HG03280 (cell line): ENCODE measurements at regions not wholly inside any gene's neighbourhood (a gene's known extent, or its start where the extent isn't known, plus 50 kb on each side); places are given as distances from the start of the nearest gene placed in this dataset.
"Not testable (repeated sequence)": the region's sequence is repeated elsewhere in the genome, so short reads cannot be mapped to it uniquely, and the experiment has no call there.

Experiments
- ATAC-seq: cut with Tn5 transposase; IDR thresholded peaks from one replicate; pipeline ENCODE4 v1.9.1; 2021; ENCODE audit warnings: mild to moderate bottlenecking, moderate library complexity; ENCODE audit not compliant: unreplicated experiment

GRCh38 chr10:3325954-3326750 is 153.6 kb upstream of the PITRM1 start:
- no peak for ATAC-seq

DNA sequence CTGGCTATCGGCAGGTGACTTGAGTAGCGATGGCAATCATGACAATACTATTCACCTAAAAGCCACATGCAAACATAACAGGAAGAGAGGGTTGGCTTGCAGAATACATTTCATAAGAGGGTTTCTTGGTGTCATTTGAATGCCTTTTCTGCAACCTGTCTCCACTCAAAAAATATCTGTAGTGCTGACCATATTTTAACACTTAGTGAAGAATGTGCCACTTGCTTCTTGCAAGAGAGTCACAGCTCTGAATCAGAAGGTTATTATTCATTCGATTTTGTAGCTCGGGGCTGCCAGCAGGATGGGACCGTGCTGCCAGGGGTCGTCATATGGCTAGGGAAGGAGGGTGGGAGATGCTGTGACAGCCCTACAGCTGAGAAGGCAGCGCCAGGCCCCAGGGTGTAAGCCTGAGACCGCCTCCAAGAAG is 152.0 kb upstream of the PITRM1 start:
- no peak for ATAC-seq

DNA sequence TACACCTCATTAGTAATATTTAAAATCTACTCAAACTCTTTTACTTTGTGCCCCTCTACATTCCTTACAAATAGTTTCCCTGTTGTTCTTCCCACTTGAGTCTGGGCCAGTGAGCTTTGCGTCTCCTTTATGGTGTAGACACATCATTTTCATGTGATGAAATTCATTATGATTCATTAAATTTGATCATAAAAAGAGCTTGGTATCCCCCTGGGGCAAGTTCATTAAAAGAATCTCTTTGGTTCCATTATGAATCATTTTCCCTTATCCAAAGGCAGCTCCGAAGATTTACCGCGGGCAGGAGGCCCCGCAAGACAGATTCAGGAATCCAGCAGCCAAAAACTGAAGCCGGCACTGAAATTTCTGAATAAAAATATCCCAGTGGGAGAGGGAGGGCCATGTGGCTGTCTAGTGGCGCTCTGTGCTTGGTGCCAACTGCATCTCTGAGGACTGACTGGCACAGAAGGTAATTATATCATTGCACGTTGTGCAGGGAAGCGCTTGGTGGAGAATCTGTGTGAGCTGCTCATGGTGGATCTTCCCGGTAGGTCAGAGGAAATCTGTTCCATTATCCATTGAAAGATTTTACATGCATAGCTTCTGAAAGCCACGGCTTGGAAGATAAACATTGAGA is 151.4 kb upstream of the PITRM1 start:
- ATAC-seq, result no peak

- ATAC-seq, result no peak
These were observed 148.5 kb upstream of the PITRM1 start for GRCh38 chr10:3321123-3321522.

- ATAC-seq, result no peak
These were observed 147.2 kb upstream of the PITRM1 start for GRCh38 chr10:3319811-3320226.

GRCh38 chr10:3318480-3318807 is 145.9 kb upstream of the PITRM1 start:
- not testable (repeated sequence) for ATAC-seq

DNA sequence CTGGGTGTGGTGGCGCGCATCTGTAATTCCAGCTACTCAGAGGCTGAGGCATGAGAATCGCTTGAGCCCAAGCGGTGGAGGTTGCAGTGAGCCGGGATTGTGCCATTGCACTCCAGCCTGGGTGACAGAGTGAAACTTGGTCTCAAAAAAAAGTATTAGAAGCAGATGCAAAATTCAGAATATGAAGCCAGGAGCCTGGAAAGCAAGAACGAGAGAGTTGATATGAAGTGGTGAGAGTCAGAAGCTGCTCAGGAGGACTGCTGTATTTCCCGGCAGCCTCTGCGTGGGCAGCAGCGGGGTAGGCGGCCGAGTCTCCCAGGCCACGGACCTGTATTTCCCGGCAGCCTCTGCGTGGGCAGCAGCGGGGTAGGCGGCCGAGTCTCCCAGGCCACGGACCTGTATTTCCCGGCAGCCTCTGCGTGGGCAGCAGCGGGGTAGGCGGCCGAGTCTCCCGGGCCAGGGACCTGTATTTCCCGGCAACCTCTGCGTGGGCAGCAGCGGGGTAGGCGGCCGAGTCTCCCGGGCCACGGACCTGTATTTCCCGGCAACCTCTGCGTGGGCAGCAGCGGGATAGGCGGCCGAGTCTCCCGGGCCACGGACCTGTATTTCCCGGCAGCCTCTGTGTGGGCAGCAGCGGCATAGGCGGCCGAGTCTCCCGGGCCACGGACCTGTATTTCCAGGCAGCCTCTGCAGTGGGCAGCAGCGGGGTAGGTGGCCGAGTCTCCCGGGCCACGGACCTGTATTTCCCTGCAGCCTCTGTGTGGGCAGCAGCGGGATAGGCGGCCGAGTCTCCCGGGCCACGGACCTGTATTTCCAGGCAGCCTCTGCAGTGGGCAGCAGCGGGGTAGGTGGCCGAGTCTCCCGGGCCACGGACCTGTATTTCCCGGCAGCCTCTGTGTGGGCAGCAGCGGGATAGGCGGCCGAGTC is 145.2 kb upstream of the PITRM1 start:
- ATAC-seq, result not testable (repeated sequence)

DNA sequence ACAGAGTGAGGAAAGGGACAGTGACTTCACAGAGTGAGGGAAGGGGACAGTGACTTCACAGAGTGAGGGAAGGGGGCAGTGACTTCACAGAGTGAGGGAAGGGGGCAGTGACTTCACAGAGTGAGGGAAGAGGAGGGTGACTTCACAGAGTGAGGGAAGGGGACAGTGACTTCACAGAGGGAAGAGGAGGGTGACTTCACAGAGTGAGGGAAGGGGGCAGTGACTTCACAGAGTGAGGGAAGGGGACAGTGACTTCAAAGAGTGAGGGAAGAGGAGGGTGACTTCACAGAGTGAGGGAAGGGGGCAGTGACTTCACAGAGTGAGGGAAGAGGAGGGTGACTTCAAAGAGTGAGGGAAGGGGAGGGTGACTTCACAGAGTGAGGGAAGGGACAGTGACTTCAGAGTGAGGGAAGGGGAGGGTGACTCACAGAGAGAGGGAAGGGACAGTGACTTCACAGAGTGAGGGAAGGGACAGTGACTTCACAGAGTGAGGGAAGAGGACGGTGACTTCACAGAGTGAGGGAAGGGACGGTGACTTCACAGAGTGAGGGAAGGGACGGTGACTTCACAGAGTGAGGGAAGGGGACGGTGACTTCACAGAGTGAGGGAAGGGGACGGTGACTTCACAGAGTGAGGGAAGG is 142.0 kb upstream of the PITRM1 start:
- not testable (repeated sequence) for ATAC-seq

DNA sequence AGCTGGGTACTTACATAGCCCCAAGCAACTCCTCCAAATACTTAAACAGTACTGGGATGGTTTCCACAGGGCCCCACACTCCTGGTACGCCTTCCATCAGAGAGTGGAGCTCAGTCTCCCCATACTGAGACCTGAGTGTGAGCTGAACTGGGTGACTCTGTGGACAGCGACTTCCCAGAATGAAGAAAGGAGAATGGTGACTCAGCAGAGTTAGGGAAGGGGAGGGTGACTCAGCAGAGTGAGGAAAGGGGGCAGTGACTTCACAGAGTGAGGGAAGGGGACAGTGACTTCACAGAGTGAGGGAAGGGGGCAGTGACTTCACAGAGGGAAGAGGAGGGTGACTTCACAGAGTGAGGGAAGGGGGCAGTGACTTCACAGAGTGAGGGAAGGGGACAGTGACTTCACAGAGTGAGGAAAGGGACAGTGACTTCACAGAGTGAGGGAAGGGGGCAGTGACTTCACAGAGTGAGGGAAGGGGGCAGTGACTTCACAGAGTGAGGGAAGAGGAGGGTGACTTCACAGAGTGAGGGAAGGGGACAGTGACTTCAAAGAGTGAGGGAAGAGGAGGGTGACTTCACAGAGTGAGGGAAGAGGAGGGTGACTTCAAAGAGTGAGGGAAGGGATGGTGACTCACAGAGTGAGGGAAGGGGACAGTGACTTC is 141.3 kb upstream of the PITRM1 start:
- not testable (repeated sequence) for ATAC-seq

DNA sequence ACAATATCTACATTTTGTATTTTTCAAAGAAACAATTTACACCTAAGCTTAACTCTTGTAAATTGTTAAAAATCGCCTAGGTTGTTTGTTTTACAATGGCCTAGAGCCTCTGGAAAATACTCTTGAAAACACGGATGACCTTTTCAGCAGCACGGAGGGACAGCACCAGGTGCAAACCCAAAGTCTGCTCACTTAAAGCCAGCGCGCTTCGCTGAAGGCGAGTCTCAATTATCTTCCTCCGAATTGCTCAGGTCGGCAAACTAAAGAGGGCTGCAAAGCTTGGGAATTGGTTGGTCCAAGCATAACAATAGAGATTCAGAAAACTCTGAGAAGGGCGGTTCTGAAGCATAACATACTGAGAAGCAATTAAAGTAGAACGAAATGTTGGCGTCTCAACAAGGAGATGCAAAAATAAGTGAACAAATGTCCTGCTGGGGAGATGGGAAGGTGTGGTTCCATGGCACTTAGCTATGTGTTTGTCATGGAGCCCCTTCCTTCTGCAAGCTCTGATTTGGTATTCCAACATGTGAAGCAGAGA is 139.9 kb upstream of the PITRM1 start:
- ATAC-seq, result no peak

DNA sequence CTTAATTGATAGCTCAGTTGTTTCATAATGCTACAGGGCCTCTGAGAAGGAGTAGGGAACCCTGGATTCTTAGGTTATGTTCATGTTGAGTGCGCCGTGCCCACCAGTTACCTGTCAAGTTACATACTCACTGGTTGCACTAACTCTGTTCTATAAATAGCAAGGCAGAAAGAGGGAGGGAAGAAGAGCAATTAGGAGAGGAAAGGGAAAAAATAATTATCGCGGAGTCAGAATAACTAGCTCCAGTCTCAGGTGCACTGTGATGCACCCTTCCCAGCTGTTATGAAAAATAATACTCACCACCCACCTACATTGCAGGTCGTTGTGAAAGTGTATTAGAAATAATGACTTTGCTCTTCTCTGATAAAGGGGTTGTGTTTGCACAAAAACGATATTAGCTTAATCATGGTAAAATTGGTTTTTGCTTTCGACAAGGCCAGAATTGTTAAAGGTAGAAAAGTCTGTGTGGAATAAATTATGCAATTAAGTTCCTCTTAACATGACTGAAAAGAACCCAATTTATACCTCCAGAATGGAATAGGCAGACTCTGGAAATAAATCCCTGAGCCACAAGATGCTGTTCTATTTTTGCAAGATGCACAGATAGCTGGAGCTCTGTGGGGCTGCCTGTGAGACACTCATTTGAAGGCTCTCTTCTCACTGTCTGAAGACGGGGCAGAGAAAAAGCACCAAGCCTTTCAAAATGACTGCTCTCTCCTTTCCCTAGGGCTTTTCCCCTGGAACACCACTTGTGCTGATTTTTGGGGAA is 137.6 kb upstream of the PITRM1 start:
- no peak for ATAC-seq

- ATAC-seq, result no peak
These were observed 133.5 kb upstream of the PITRM1 start for GRCh38 chr10:3306050-3306449.

GRCh38 chr10:3295582-3296151 is 123.1 kb upstream of the PITRM1 start:
- ATAC-seq, result no peak

- ATAC-seq, result no peak
These were observed 122.5 kb upstream of the PITRM1 start for GRCh38 chr10:3294919-3295581.

- no peak for ATAC-seq
These were observed 121.2 kb upstream of the PITRM1 start for GRCh38 chr10:3293581-3294431.

DNA sequence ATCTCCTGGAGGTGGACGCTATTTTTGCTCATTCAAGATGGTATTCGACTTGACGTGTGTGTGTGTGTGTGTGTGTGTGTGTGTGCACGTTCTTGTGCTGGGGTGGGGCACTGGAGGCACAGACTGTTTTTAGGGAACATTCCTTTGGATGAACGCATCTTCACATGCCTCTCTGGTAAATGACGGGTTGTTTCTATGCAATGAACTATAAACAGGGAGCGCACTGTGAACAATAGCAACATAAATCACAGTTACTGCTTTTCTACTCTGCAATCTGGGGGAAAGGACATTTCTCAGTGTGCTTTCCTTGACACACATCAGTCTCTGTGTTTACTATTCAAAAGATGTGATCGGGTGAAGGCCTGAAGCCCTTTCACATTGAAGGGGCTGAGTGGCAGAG is 120.1 kb upstream of the PITRM1 start:
- ATAC-seq, result no peak

- ATAC-seq, result no peak
These were observed 118.0 kb upstream of the PITRM1 start for GRCh38 chr10:3290550-3290949.
